Activated B cell treated with CpG ODN at 0.5 μM for 24 hours (primary cell): ENCODE measurements at regions not wholly inside any gene's neighbourhood (a gene's known extent, or its start where the extent isn't known, plus 50 kb on each side); places are given as distances from the start of the nearest gene placed in this dataset.

Experiments
- ATAC-seq: fragments of 200-7000 bp; cut with Tn5 transposase; one replicate; pipeline ENCODE4 v1.10.0; 2021; ENCODE audit warnings: low read depth, mild to moderate bottlenecking, moderate library complexity
- CTCF ChIA-PET: fragments of 350-600 bp; sonication (Branson Sonifier 250); formaldehyde crosslinking; loops from one replicate; lab custom pipeline; 2021; ENCODE audit warnings: antibody characterized with exemption; lab: Charles Lee
- POLR2A ChIA-PET: fragments of 350-600 bp; sonication (Branson Sonifier 250); formaldehyde crosslinking; loops from one replicate; lab custom pipeline; 2021; ENCODE audit warnings: antibody characterized with exemption; lab: Charles Lee
- DNase-seq: peaks from one replicate; pipeline ENCODE4 v3.0.0; 2022
- H3K27ac Mint-ChIP-seq: one replicate; pipeline ENCODE4 v1.8.0; 2020; ENCODE audit warnings: mixed read lengths
- H3K27me3 Mint-ChIP-seq: one replicate; pipeline ENCODE4 v1.8.0; 2021; ENCODE audit warnings: mixed read lengths
- H3K36me3 Mint-ChIP-seq: one replicate; pipeline ENCODE4 v1.8.0; 2021; ENCODE audit warnings: low read depth, mixed read lengths
- H3K4me1 Mint-ChIP-seq: one replicate; pipeline ENCODE4 v1.8.0; 2021; ENCODE audit warnings: mixed read lengths
- H3K4me3 Mint-ChIP-seq: one replicate; pipeline ENCODE4 v1.8.0; 2020; ENCODE audit warnings: mild to moderate bottlenecking, mixed read lengths
- H3K9me3 Mint-ChIP-seq: one replicate; pipeline ENCODE4 v1.8.0; 2020; ENCODE audit warnings: mixed read lengths
- CTCF ChIP-seq: fragments of 200-600 bp; IDR thresholded peaks from one replicate; pipeline ENCODE4 v1.8.0; 2022; ENCODE audit warnings: antibody characterized with exemption, mild to moderate bottlenecking
- intact Hi-C: fragments of 100-400 bp; cut with micrococcal nuclease; formaldehyde crosslinking; loops from one replicate; pipeline ENCODE4 v1.15.1; 2024

- Mint-ChIP-seq H3K9me3 (peaks cover 24% of the 10 kb centered on the region), H3K4me1 (no peaks in the 10 kb centered on the region), H3K27me3 (peaks cover 3% of the 10 kb centered on the region), H3K36me3 (peaks cover 2% of the 10 kb centered on the region), H3K4me3 (no peak overlapping the region), H3K27ac (no peak overlapping the region)
- intact Hi-C loops = no loop called here
- DNase-seq = no peak
- POLR2A ChIA-PET = no interaction called here
- no peak for TF ChIP-seq CTCF
- ATAC-seq = no peak
- CTCF ChIA-PET = no interaction called here
Observed at GRCh38 chr6:43944908-43945767, 175.1 kb downstream of the VEGFA start.

- intact Hi-C loops = no loop called here
- Mint-ChIP-seq H3K9me3 (peaks cover 24% of the 10 kb centered on the region), H3K27me3 (peaks cover 3% of the 10 kb centered on the region), H3K27ac (no peak overlapping the region), H3K4me3 (no peak overlapping the region), H3K4me1 (no peaks in the 10 kb centered on the region), H3K36me3 (peaks cover 2% of the 10 kb centered on the region)
- CTCF ChIA-PET = no interaction called here
- POLR2A ChIA-PET = no interaction called here
- no peak for ATAC-seq
- no peak for DNase-seq
- no peak for TF ChIP-seq CTCF
Observed at GRCh38 chr6:43943781-43944250, 173.8 kb downstream of the VEGFA start.

DNA sequence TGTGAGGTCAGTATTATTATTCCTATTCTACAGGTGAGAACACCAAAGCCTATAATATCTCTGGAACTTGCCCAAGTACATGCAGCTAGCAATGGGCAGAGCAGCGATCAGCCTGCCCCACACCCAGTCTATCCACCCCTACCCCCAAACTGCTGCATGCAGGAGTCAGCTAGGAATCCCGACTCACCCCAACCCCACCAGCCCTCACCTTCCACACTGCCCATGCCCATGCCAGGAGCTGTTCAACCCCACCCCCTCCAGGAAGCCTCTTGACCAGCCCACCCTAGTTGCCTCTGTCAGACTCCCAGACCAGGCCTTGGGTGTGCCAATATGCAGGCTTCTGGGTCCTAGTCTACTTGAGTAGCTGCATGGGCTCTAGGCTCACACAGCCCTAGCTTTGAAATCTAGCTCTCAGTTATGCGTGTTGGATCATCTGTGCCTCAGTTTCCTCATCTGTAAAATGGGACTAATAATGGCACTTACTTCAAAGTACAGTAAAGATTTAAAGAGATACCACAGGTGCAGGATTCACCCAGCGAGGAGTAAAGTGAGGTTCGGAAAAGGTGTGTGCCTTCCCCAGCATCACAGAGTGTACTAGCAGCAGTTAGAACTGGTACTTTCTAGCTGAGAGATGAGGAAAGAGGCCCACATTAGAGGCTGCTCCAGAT lies 173.2 kb downstream of the VEGFA start:
- ATAC-seq (no peak), DNase-seq (no peak)
- no peak overlapping the region for H3K27ac Mint-ChIP-seq
- H3K27me3 Mint-ChIP-seq = peaks cover 3% of the 10 kb centered on the region
- TF ChIP-seq CTCF = no peak
- intact Hi-C loops = no loop called here
- H3K4me1 Mint-ChIP-seq = no peaks in the 10 kb centered on the region
- no peak overlapping the region for H3K4me3 Mint-ChIP-seq
- ChIA-PET POLR2A (no interaction called here), CTCF (no interaction called here)
- H3K36me3 Mint-ChIP-seq = peaks cover 2% of the 10 kb centered on the region
- peaks cover 24% of the 10 kb centered on the region for H3K9me3 Mint-ChIP-seq

DNA sequence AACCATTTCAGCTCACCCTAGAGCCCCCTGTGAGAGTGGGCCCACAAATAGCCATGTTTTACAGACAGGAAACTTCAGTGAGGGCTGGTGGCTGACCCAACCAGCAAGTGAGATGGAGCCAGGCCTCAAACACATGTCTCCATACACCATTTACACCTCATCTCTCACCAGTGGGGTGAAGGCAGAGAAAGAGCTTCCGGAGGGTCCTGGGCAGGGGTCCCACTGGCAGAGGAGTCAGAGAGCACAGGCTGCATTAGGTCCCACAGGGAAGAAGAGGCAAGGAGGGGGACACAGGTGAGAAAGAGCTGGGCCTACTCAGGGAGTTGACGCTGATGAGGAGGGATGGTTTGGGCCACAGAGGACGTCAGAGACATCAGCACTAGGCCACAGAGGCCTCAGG lies 172.6 kb downstream of the VEGFA start:
- H3K36me3 Mint-ChIP-seq = peaks cover 2% of the 10 kb centered on the region
- peaks cover 2% of the 10 kb centered on the region for H3K27me3 Mint-ChIP-seq
- no peak for DNase-seq
- H3K27ac Mint-ChIP-seq = no peak overlapping the region
- intact Hi-C loops = no loop called here
- no peak for ATAC-seq
- TF ChIP-seq CTCF = no peak
- ChIA-PET CTCF (no interaction called here), POLR2A (no interaction called here)
- H3K4me3 Mint-ChIP-seq = no peak overlapping the region
- no peaks in the 10 kb centered on the region for H3K4me1 Mint-ChIP-seq
- peaks cover 24% of the 10 kb centered on the region for H3K9me3 Mint-ChIP-seq

DNA sequence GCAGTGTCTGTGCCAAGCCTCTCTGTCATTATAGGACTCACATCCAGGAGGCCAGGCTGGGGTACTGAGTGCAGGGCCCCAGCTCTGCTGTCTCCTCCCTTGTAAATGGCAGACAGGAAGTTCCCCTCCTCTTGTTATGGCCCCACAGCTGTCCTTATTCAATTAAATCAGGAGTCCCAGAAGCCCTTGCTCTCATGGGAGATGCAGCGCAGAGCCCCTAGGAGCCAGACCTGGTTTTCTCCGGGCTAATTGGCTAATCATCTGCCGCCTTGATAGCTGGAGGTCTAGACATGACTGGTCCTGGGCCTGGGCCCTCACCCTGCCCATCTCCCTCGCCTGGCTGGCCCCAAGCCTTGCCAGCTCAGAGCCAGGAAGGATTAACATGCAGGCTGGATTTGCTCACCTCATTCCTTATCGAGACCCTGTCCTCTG lies 172.0 kb downstream of the VEGFA start:
- CTCF ChIA-PET = no interaction called here
- Mint-ChIP-seq H3K27me3 (peaks cover 2% of the 10 kb centered on the region), H3K36me3 (peaks cover 2% of the 10 kb centered on the region), H3K27ac (no peak overlapping the region), H3K4me1 (no peaks in the 10 kb centered on the region), H3K4me3 (no peak overlapping the region), H3K9me3 (peaks cover 24% of the 10 kb centered on the region)
- no peak for DNase-seq
- no peak for ATAC-seq
- intact Hi-C loops = no loop called here
- POLR2A ChIA-PET = no interaction called here
- no peak for TF ChIP-seq CTCF
